SKM-1 treated with dmso at 0.1 percent for 144 hours (cell line): ENCODE measurements at regions not wholly inside any gene's neighbourhood (a gene's known extent, or its start where the extent isn't known, plus 50 kb on each side); places are given as distances from the start of the nearest gene placed in this dataset.
"Not testable (repeated sequence)": the region's sequence is repeated elsewhere in the genome, so short reads cannot be mapped to it uniquely, and the experiment has no call there.

Experiments used
- DNase-seq: peaks from one replicate; lab custom pipeline; 2025; ENCODE audit not compliant: unreplicated experiment; lab: John Stamatoyannopoulos, UW

GRCh38 chr5:162931501-162931900 lies 505.9 kb upstream of the CCNG1 start:
- no peak for DNase-seq

- no peak for DNase-seq
These were observed 497.4 kb upstream of the CCNG1 start for GRCh38 chr5:162939991-162940390.

- no peak for DNase-seq
These were observed 488.7 kb upstream of the CCNG1 start for GRCh38 chr5:162948677-162949076.

GRCh38 chr5:162956570-162956969 lies 480.8 kb upstream of the CCNG1 start:
- DNase-seq: no peak

- not testable (repeated sequence) for DNase-seq
These were observed 473.3 kb upstream of the CCNG1 start for GRCh38 chr5:162964144-162964543.

- no peak for DNase-seq
These were observed 447.3 kb upstream of the CCNG1 start for GRCh38 chr5:162990063-162990462.

- no peak for DNase-seq
These were observed 446.4 kb upstream of the CCNG1 start for GRCh38 chr5:162990856-162991497.

- DNase-seq: no peak
These were observed 441.8 kb upstream of the CCNG1 start for GRCh38 chr5:162995568-162995967.

- no peak for DNase-seq
These were observed 441.3 kb upstream of the CCNG1 start for GRCh38 chr5:162996053-162996452.

GRCh38 chr5:163005949-163006348 lies 431.4 kb upstream of the CCNG1 start:
- DNase-seq: no peak

- no peak for DNase-seq
These were observed 414.7 kb upstream of the CCNG1 start for GRCh38 chr5:163022582-163023128.

- DNase-seq: no peak
These were observed 413.5 kb upstream of the CCNG1 start for GRCh38 chr5:163023846-163024245.

- no peak for DNase-seq
These were observed 412.5 kb upstream of the CCNG1 start for GRCh38 chr5:163024936-163025335.

- DNase-seq: no peak
These were observed 403.7 kb upstream of the CCNG1 start for GRCh38 chr5:163033656-163034055.

- DNase-seq: no peak
These were observed 396.1 kb upstream of the CCNG1 start for GRCh38 chr5:163041254-163041653.

- no peak for DNase-seq
These were observed 357.8 kb upstream of the CCNG1 start for GRCh38 chr5:163079618-163080017.

- DNase-seq: no peak
These were observed 348.2 kb upstream of the CCNG1 start for GRCh38 chr5:163089230-163089629.

- DNase-seq: no peak
These were observed 347.5 kb upstream of the CCNG1 start for GRCh38 chr5:163089926-163090325.

- no peak for DNase-seq
These were observed 342.8 kb upstream of the CCNG1 start for GRCh38 chr5:163094492-163095180.

- DNase-seq: no peak
These were observed 332.9 kb upstream of the CCNG1 start for GRCh38 chr5:163104464-163104863.

- no peak for DNase-seq
These were observed 331.9 kb upstream of the CCNG1 start for GRCh38 chr5:163105456-163105855.

- peak; percentile 21 for DNase-seq
These were observed 331.3 kb upstream of the CCNG1 start for GRCh38 chr5:163106098-163106497.

GRCh38 chr5:163108351-163108750 lies 329.0 kb upstream of the CCNG1 start:
- DNase-seq: no peak
